HUES6 (cell line): ENCODE measurements at regions not wholly inside any gene's neighbourhood (a gene's known extent, or its start where the extent isn't known, plus 50 kb on each side); places are given as distances from the start of the nearest gene placed in this dataset.
"Not testable (repeated sequence)": the region's sequence is repeated elsewhere in the genome, so short reads cannot be mapped to it uniquely, and the experiment has no call there.

Experiments used
- H3K27ac ChIP-seq: 2 replicates; pipeline ENCODE4 v1.7.0; 2013; ENCODE audit warnings: low read depth, mild to moderate bottlenecking, low read length, inconsistent platforms
- H3K27me3 ChIP-seq: 2 replicates; pipeline ENCODE4 v1.6.1; 2013; ENCODE audit warnings: low read length; ENCODE audit not compliant: control insufficient read depth, insufficient read depth
- H3K36me3 ChIP-seq: 2 replicates; pipeline ENCODE4 v1.6.1; 2013; ENCODE audit warnings: low read length; ENCODE audit not compliant: control insufficient read depth, insufficient read depth
- H3K4me1 ChIP-seq: 2 replicates; pipeline ENCODE4 v1.6.1; 2013; ENCODE audit warnings: low read length; ENCODE audit not compliant: control insufficient read depth, insufficient read depth
- H3K4me3 ChIP-seq: 2 replicates; pipeline ENCODE4 v1.5.1; 2013; ENCODE audit warnings: low read depth, low read length
- H3K9ac ChIP-seq: one replicate; pipeline ENCODE4 v1.6.1; 2013; ENCODE audit warnings: mild to moderate bottlenecking, low read length
- H3K9me3 ChIP-seq: 2 replicates; pipeline ENCODE4 v1.6.1; 2013; ENCODE audit warnings: low read depth, low read length; ENCODE audit not compliant: control insufficient read depth, insufficient read depth

DNA sequence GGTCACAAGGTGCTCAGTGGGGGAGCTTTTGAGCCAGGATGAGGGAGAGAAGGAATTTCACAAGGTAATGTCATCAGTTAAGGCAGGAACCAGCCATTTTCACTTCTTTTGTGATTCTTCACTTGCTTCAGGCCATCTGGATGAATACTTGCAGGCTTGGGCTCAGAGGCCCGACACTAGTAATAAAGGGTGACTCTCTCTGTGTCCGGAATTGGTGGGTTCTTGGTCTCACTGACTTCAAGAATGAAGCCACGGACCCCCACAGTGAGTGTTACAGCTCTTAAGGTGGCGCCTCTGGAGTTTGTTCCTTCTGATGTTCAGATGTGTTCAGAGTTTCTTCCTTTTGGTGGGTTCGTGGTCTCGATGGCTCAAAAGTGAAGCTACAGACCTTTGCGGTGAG is 131.8 kb upstream of the RXFP2 start:
- H3K9ac ChIP-seq, H3K4me3 ChIP-seq: not testable (repeated sequence)

DNA sequence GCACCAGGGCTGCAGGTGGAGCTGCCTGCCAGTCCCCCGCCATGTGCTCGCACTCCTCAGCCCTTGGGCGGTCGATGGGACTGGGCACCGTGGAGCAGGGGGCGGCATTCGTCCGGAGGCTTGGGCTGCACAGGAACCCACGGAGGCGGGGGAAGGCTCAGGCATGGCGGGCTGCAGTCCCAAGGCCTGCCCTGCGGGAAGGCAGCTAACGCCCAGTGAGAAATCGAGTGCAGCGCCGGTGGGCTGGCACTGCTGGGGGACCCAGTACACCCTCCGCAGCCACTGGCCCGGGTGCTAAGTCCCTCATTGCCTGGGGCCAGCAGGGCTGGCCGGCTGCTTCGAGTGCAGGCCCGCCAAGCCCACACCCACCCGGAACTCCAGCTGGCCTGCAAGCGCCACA is 130.5 kb upstream of the RXFP2 start:
- H3K36me3 ChIP-seq, H3K27ac ChIP-seq, H3K4me1 ChIP-seq, H3K9me3 ChIP-seq, H3K9ac ChIP-seq, H3K27me3 ChIP-seq, H3K4me3 ChIP-seq: not testable (repeated sequence)

More for the DNA sequence above, 131.8 kb upstream of the RXFP2 start:
- not testable (repeated sequence) for H3K4me1 ChIP-seq, H3K9me3 ChIP-seq, H3K27me3 ChIP-seq, H3K36me3 ChIP-seq
- H3K27ac ChIP-seq, result peak overlapping the region; percentile 19; the same call in 1 of the 2 replicates

DNA sequence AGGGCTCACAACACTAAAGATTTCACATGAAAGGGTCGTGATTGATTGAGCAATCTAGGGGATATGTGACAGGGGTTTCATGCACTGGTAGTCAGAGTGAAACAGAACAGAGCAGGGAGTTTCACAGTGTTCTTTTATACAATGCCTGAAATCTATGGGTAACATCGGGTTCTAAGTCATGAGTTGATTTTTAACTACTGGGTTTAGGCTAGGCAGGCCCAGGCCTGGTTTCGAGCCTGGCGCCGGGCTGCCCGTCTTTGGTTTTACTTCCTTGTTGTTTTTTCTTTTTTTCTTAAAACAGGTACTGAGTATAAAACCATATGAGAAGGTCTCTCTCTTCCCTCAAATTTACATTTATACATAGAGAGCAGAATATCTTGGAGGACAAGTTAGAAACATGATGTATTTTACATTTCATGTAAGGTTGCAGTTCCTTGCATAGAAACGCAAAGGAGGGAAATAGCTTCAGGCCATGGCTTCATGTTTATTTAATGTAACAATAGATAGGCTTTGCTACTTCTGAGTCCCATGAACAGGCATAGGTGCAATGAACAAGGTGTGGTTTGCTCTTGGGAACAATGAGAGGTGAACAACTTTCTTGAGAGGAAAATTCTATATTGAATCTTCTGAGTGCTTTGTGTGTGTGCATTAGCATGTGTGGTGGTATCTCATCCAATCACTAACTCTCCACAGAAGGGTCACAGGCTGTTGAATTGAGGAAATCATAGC is 128.9 kb upstream of the RXFP2 start:
- Histone ChIP-seq H3K4me1 (0 out of 2 replicates have a peak, but pooled peaks cover 5% of the 10 kb centered on the region), H3K9me3 (peaks cover 7% of the 10 kb centered on the region; the same call in 1 of the 2 replicates), H3K36me3 (no peaks in the 10 kb centered on the region), H3K9ac (no peak overlapping the region), H3K27ac (no peak overlapping the region), H3K4me3 (no peak overlapping the region), H3K27me3 (no peaks in the 10 kb centered on the region)

DNA sequence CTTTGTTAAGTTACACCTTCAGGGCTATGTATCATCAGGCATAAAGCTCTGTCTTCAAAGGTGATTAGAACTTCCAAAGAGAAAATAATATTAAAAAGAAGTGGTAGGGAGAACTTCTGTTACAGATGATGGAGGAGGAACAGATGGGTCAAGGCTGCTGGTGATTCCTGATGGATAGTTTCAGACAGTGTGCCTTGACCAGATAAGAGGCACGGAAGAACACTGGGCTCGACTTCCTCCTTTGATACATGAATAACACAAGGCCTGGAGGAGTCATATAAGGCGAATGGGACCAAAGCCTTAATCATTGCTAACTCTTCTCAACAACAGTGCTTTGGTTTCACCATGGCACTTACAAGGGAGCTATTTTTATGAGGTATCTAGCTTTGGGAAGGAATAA is 128.1 kb upstream of the RXFP2 start:
- H3K4me3 ChIP-seq, result no peak overlapping the region
- H3K36me3 ChIP-seq, result no peaks in the 10 kb centered on the region
- H3K27ac ChIP-seq, result no peak overlapping the region
- H3K9me3 ChIP-seq, result peaks cover 7% of the 10 kb centered on the region; the same call in 1 of the 2 replicates
- H3K9ac ChIP-seq, result no peak overlapping the region
- 0 out of 2 replicates have a peak, but pooled peaks cover 5% of the 10 kb centered on the region for H3K4me1 ChIP-seq
- H3K27me3 ChIP-seq, result no peaks in the 10 kb centered on the region

DNA sequence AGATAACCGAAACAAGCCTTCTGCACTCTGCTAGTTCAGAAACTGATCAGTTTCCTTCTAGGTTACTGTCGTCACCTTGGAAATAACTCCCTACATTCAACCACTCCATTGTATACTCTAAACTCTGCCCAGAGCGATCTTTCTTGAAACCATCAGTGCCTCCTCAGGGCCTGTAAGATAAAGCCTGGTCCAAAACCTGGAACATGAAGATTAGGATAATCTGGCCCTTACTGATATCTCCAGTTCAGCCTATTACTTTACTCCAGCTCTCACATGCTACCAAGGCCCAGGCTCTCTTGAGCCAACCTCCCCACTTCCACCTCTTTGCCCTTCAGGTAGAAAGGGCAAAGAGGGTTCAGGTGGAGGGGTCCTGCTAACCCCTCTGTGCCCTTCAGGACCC is 125.3 kb upstream of the RXFP2 start:
- H3K27me3 ChIP-seq, result no peaks in the 10 kb centered on the region
- no peaks in the 10 kb centered on the region for H3K4me1 ChIP-seq
- H3K4me3 ChIP-seq, result no peak overlapping the region
- no peak overlapping the region for H3K27ac ChIP-seq
- peaks cover 7% of the 10 kb centered on the region; the same call in 1 of the 2 replicates for H3K9me3 ChIP-seq
- H3K36me3 ChIP-seq, result no peaks in the 10 kb centered on the region
- no peak overlapping the region for H3K9ac ChIP-seq

DNA sequence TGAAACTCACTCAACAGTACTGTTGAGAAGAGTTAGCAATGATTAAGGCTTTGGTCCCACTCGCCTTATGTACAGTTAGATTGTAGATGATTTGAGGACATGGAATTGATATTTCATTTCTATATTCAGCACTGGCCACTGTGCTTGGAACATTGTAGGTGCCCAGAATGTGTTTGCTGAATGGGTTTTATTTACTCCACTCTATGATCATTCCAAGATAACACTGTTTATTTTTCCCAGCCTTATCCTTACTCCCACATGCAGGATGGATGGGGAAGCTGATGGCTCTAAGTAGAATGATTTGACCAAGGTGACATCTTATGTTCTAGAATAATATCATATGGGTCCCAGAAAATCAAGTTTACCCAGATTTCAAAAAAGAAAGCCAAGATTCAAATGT is 124.6 kb upstream of the RXFP2 start:
- H3K36me3 ChIP-seq, result no peaks in the 10 kb centered on the region
- H3K4me3 ChIP-seq, result no peak overlapping the region
- H3K9me3 ChIP-seq, result peaks cover 7% of the 10 kb centered on the region; the same call in 1 of the 2 replicates
- H3K4me1 ChIP-seq, result no peaks in the 10 kb centered on the region
- no peaks in the 10 kb centered on the region for H3K27me3 ChIP-seq
- no peak overlapping the region for H3K9ac ChIP-seq
- no peak overlapping the region for H3K27ac ChIP-seq

DNA sequence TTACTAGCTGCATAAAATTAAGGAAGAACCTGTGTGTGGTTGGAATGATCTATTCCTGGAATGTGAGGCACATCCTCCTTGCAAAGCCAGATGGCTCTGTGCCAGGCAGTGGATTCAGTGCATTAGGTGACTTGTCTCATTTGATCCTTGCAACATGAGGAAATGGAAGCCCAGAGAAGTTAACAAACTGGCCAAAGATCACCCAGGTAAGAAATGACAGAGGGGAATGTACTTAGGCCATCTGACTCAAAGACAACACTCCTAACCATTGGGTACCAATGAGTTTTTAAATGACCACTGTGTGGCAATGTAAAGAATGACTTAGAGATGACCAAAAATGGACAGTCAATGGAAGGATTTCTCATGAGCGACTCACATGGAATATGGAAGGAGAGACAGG is 114.2 kb upstream of the RXFP2 start:
- Histone ChIP-seq H3K4me3 (no peak overlapping the region), H3K4me1 (no peaks in the 10 kb centered on the region), H3K36me3 (no peaks in the 10 kb centered on the region), H3K9ac (no peak overlapping the region), H3K9me3 (no peaks in the 10 kb centered on the region), H3K27me3 (no peaks in the 10 kb centered on the region), H3K27ac (no peak overlapping the region)

DNA sequence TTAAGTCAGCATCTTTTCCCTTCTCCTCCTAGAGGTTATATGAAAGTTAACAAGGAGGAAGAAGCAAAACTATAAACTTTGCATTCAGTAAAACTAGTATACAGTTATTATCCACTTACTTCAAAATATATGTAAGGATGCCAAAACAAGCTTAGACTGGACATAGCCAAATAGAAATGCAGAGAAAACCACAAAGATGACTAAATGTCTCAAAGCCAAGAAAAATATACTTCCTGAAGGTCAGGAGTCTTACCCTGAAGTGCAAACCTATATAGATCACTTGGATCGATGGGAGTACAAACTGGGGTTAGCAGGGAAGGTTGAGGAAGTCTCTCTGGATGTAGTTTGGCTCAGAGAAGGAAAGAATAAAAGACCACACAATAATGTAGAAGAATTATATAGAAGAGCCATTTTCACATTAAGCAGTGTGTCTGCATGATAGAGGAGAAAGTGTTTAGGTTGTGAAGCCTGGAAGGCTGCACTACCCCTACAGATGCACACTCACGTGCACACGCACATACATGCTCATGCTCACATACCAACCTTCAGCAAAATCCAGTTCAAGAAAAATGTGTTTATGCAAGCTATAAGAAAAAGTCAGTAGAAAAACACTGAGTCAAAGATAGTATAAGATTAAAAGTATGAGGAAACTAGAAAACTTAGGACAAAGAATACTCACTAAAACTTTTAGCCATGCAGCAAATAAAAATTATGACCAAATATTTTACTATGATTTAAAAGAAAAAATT is 112.1 kb upstream of the RXFP2 start:
- Histone ChIP-seq H3K4me1 (peaks cover 11% of the 10 kb centered on the region), H3K9me3 (no peaks in the 10 kb centered on the region), H3K9ac (no peak overlapping the region), H3K4me3 (no peak overlapping the region), H3K27me3 (no peaks in the 10 kb centered on the region), H3K27ac (no peak overlapping the region), H3K36me3 (no peaks in the 10 kb centered on the region)

DNA sequence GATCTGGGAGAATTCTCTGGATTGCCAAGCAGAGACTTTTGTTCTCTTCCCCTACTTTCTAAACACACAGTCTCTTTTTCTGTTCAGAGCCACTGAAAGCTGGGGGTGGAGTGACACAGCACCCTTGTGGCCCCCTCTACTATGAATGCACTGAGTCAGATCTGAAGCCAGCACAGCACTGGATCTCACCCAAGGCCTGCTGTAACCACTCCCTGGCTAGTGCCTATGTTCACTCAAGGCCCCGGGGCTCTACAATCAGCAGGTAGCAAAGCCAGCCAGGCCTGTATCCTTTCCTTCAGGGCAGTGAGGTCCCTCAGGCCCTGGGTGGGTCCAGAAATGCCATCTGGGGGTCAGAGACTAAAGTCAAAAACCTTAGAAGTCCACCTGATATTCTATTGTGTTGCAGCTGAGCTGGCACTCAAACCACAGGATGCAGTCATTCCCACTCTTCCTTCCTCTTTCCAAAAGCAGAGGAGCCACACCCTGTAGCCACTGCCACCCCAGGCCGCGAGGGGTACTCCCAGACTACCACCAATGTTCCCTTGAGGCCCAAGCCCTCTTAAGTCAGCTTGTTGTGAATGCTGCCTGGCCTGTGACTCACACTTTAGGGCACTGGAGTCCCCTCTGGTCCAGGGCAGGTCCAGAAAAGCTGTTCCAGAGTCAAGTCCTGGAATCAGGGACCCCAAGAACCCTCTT is 110.1 kb upstream of the RXFP2 start:
- Histone ChIP-seq H3K4me3 (no peak overlapping the region), H3K9ac (no peak overlapping the region), H3K27ac (no peak overlapping the region), H3K27me3 (no peaks in the 10 kb centered on the region), H3K36me3 (no peaks in the 10 kb centered on the region), H3K4me1 (peaks cover 11% of the 10 kb centered on the region), H3K9me3 (no peaks in the 10 kb centered on the region; the same call in 1 of the 2 replicates)

DNA sequence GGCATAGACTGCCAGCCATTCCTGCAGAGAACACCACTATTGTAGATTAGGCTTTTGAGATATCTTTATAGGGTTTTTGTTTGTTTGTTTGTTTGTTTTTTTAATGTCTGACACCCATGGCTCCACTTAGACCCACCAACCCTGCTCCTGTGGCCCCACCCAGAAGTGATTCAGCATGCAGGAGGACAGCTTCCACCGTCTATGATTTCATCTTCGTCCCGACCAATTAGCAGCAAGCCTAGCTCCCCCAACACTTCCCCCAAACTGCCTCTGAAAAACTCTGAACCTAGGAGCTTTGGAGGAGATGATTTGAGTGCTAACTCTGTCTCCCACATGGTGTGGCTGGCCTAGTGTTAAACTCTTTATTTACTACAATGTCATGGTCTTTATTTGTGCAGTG is 108.3 kb upstream of the RXFP2 start:
- H3K9me3 ChIP-seq, result no peaks in the 10 kb centered on the region; the same call in 1 of the 2 replicates
- no peaks in the 10 kb centered on the region for H3K27me3 ChIP-seq
- peak overlapping the region; percentile 83; the same call in 1 of the 2 replicates for H3K27ac ChIP-seq
- H3K36me3 ChIP-seq, result no peaks in the 10 kb centered on the region
- no peak overlapping the region for H3K4me3 ChIP-seq
- peak overlapping the region; percentile 15 for H3K9ac ChIP-seq
- peaks cover 11% of the 10 kb centered on the region for H3K4me1 ChIP-seq

DNA sequence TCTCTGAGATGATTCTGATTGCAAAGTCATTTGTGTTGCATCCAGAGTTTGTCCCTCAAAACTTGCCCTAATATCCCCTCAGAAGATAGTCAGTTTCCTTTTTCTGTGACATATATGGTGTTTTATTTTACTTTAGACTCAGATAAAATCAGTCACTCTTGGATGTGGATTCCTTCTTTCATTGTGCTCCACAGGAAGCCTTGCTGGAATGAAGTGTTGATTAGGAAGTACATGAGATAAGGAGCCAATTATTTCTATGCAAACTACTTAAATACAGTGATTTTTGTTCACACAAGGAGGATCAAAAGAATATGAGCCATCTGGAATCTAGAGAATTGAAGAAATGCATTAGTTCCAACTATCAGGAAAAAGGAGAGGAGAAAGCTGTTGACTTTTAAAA is 107.6 kb upstream of the RXFP2 start:
- H3K27ac ChIP-seq, result peak overlapping the region; percentile 83; the same call in 1 of the 2 replicates
- peaks cover 11% of the 10 kb centered on the region for H3K4me1 ChIP-seq
- H3K9me3 ChIP-seq, result no peaks in the 10 kb centered on the region; the same call in 1 of the 2 replicates

More for the DNA sequence above, 107.6 kb upstream of the RXFP2 start:
- Histone ChIP-seq H3K9ac (no peak overlapping the region), H3K27me3 (no peaks in the 10 kb centered on the region), H3K4me3 (no peak overlapping the region), H3K36me3 (no peaks in the 10 kb centered on the region)
